ENCODE measurements at regions not wholly inside any gene's neighbourhood (a gene's known extent, or its start where the extent isn't known, plus 50 kb on each side); places are given as distances from the start of the nearest gene placed in this dataset.

DNA sequence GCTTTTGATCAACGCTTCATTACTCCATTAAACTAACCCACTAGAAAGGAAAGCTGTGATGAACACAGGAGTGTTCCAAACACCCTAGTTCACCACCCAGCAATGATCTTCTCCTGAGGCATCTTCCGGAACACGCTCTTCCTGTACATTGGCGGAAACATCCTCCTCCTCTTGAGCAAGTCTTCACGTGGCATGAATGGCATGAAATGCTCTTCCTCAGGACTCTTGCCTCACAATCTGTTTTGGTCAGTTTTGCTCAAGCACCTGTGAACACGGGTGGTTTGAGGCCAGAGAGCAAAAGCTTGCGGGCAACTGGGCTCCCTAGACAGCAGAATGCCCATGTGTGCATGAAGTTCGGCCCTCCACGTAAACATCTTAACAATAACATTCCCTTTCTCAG is 734.2 kb upstream of the SALL3 start:
- H2AFZ ChIP-seq: no peak overlapping the region
- in situ Hi-C loops (cut with MboI): no loop called here
- no peak for DNase-seq
- H3F3A ChIP-seq (ENCODE audit: insufficient read depth): no peaks in the 10 kb centered on the region
- H4K20me1 ChIP-seq (ENCODE audit: insufficient read depth): no peaks in the 10 kb centered on the region
- TF ChIP-seq EZH2phosphoT487 (IDR thresholded peaks at IDR 0.05; ENCODE audit: insufficient read depth, low read depth) (no peak), EZH2 (IDR thresholded peaks at IDR 0.05; ENCODE audit: insufficient read depth, poor library complexity, severe bottlenecking) (no peak)
- H3K4me1 ChIP-seq (ENCODE audit: insufficient read depth): no peaks in the 10 kb centered on the region
- H3K9me3 ChIP-seq (ENCODE audit: low read depth): no peaks in the 10 kb centered on the region
- WGBS, 2 experiments (ENCODE audit: low coverage in 1 of 2, low lambda C conversion rate in 2 of 2, missing lambda C conversion rate in 2 of 2): 52 to 55% methylated on average over 9 of the region's 9 CpGs
- no peak overlapping the region for H3K4me3 ChIP-seq
- H3K27me3 ChIP-seq (replicated peaks; ENCODE audit: insufficient read depth): no peaks in the 10 kb centered on the region
- no peaks in the 10 kb centered on the region for H3K79me2 ChIP-seq (ENCODE audit: insufficient read depth)
- no peaks in the 10 kb centered on the region for H3K9me2 ChIP-seq (ENCODE audit: insufficient read depth)
- no peak overlapping the region for H3K9ac ChIP-seq
- no peak overlapping the region for H3K27ac ChIP-seq
- no peaks in the 10 kb centered on the region for H3K36me3 ChIP-seq (ENCODE audit: low read depth)
- no peak overlapping the region for H3K4me2 ChIP-seq (ENCODE audit: unreplicated experiment)

DNA sequence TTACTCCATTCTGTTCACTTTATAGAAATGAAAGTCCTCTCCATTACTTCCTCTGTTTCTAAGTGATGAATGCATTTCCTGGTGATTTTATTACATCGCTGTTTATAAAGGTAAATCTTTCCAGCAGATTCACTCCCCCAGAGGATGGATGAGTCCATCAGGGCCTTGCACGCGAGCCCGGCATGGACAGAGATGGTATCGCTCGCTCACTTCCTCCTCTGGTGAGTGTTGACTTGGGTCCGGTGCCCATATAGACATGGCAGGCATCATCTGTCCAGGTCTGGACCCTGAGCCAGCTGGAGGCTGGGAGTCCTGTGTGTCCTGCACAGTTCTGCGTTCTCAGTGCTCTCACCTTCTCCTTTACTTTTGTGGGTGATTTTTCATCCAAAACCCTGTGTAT is 733.6 kb upstream of the SALL3 start:
- no peaks in the 10 kb centered on the region for H3K9me2 ChIP-seq (ENCODE audit: insufficient read depth)
- 54 to 69% methylated on average over 8 of the region's 8 CpGs for WGBS, 2 experiments (ENCODE audit: low coverage in 1 of 2, low lambda C conversion rate in 2 of 2, missing lambda C conversion rate in 2 of 2)
- no peaks in the 10 kb centered on the region for H3K4me1 ChIP-seq (ENCODE audit: insufficient read depth)
- in situ Hi-C loops (cut with MboI): no loop called here
- no peaks in the 10 kb centered on the region for H3K27me3 ChIP-seq (replicated peaks; ENCODE audit: insufficient read depth)
- no peaks in the 10 kb centered on the region for H3F3A ChIP-seq (ENCODE audit: insufficient read depth)
- H2AFZ ChIP-seq: no peak overlapping the region
- H3K4me2 ChIP-seq (ENCODE audit: unreplicated experiment): no peak overlapping the region
- H3K9ac ChIP-seq: no peak overlapping the region
- H3K27ac ChIP-seq: no peak overlapping the region
- H3K9me3 ChIP-seq (ENCODE audit: low read depth): no peaks in the 10 kb centered on the region
- no peaks in the 10 kb centered on the region for H3K36me3 ChIP-seq (ENCODE audit: low read depth)
- no peak for DNase-seq
- no peak for TF ChIP-seq EZH2phosphoT487 (IDR thresholded peaks at IDR 0.05; ENCODE audit: insufficient read depth, low read depth)
- TF ChIP-seq EZH2 (IDR thresholded peaks at IDR 0.05; ENCODE audit: insufficient read depth, poor library complexity, severe bottlenecking): no peak
- no peak overlapping the region for H3K4me3 ChIP-seq
- no peaks in the 10 kb centered on the region for H4K20me1 ChIP-seq (ENCODE audit: insufficient read depth)
- no peaks in the 10 kb centered on the region for H3K79me2 ChIP-seq (ENCODE audit: insufficient read depth)

DNA sequence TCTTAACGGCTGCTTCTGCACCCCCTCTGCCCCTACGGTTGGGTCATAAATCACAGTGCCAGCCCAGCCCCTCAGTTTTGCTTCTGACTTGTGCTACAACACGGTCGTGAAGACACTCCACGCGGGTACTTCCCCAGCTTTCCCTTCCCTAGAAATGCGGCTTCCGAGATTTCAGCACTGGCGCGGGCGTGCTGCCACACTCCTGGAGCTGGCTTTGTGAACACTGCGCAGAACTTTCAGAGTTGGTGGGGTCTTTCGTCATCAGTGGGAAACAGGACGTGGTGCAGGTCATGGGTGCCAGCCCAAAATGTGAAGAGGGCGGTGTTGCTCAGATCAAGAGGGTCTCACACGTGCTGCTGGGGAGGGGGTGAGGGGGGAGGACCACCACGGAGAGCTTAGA is 733.0 kb upstream of the SALL3 start:
- in situ Hi-C loops (cut with MboI): no loop called here
- H3K79me2 ChIP-seq (ENCODE audit: insufficient read depth): no peaks in the 10 kb centered on the region

DNA sequence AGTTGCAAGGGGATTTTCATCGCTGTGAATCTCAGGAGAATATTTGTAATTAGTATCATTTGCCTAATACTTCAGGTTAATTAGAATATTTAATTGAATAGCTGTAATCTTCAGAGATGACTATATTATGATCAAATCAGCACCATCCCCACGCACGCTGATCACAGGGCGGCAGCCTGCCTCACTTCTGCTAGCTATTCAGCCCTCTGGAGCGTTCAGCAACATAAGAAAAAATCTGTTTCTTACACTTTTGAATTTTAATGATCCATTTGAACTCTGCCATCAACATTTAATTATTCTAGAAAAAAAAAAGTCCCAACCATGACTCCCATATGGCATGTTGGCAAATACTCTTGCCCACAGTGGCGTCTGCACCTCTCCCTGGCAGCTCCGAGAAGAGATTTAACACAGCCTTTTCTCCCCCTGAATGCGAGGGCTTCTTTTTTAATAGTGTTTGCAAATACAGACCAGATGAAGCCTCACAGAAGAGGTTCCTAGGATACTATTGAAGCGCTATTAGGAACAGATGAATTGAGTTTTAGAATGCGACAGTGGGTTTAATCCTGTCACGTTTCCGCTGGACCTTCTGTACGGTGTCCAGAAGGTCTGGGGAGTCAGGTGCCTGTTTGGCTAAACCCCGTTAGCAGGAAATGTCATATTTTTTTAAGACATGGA is 731.9 kb upstream of the SALL3 start:
- Histone ChIP-seq H3K9me3 (ENCODE audit: low read depth) (no peaks in the 10 kb centered on the region), H3F3A (ENCODE audit: insufficient read depth) (no peaks in the 10 kb centered on the region), H3K27me3 (replicated peaks; ENCODE audit: insufficient read depth) (no peaks in the 10 kb centered on the region), H3K79me2 (ENCODE audit: insufficient read depth) (no peaks in the 10 kb centered on the region), H4K20me1 (ENCODE audit: insufficient read depth) (no peaks in the 10 kb centered on the region), H3K4me1 (ENCODE audit: insufficient read depth) (no peaks in the 10 kb centered on the region), H2AFZ (no peak overlapping the region), H3K9ac (no peak overlapping the region), H3K4me3 (no peak overlapping the region), H3K27ac (no peak overlapping the region), H3K36me3 (ENCODE audit: low read depth) (no peaks in the 10 kb centered on the region), H3K4me2 (ENCODE audit: unreplicated experiment) (no peak overlapping the region), H3K9me2 (ENCODE audit: insufficient read depth) (no peaks in the 10 kb centered on the region)
- no peak for DNase-seq
- in situ Hi-C loops (cut with MboI): no loop called here
- TF ChIP-seq EZH2 (IDR thresholded peaks at IDR 0.05; ENCODE audit: insufficient read depth, poor library complexity, severe bottlenecking) (no peak), EZH2phosphoT487 (IDR thresholded peaks at IDR 0.05; ENCODE audit: insufficient read depth, low read depth) (no peak)
- WGBS, 2 experiments (ENCODE audit: low coverage in 1 of 2, low lambda C conversion rate in 2 of 2, missing lambda C conversion rate in 2 of 2): 6 to 7% methylated on average over 14 of the region's 14 CpGs

More for the DNA sequence above, 733.0 kb upstream of the SALL3 start:
- Histone ChIP-seq H3K4me1 (ENCODE audit: insufficient read depth) (no peaks in the 10 kb centered on the region), H3K4me3 (no peak overlapping the region), H3K9me2 (ENCODE audit: insufficient read depth) (no peaks in the 10 kb centered on the region), H3K27ac (no peak overlapping the region), H4K20me1 (ENCODE audit: insufficient read depth) (no peaks in the 10 kb centered on the region), H3K36me3 (ENCODE audit: low read depth) (no peaks in the 10 kb centered on the region), H3F3A (ENCODE audit: insufficient read depth) (no peaks in the 10 kb centered on the region), H3K27me3 (replicated peaks; ENCODE audit: insufficient read depth) (no peaks in the 10 kb centered on the region), H3K4me2 (ENCODE audit: unreplicated experiment) (no peak overlapping the region), H3K9ac (no peak overlapping the region), H3K9me3 (ENCODE audit: low read depth) (no peaks in the 10 kb centered on the region), H2AFZ (no peak overlapping the region)
- DNase-seq: no peak
- 28 to 42% methylated on average over 17 of the region's 17 CpGs for WGBS, 2 experiments (ENCODE audit: low coverage in 1 of 2, low lambda C conversion rate in 2 of 2, missing lambda C conversion rate in 2 of 2)
- no peak for TF ChIP-seq EZH2 (IDR thresholded peaks at IDR 0.05; ENCODE audit: insufficient read depth, poor library complexity, severe bottlenecking)
- no peak for TF ChIP-seq EZH2phosphoT487 (IDR thresholded peaks at IDR 0.05; ENCODE audit: insufficient read depth, low read depth)
